CD4-positive, alpha-beta T cell treated with Interleukin-4 for 4 hours (primary cell): ENCODE measurements at regions not wholly inside any gene's neighbourhood (a gene's known extent, or its start where the extent isn't known, plus 50 kb on each side); places are given as distances from the start of the nearest gene placed in this dataset.
A peak's percentile ranks its signal among the peaks of the same experiment; 100 is the strongest.
"Not testable (repeated sequence)": the region's sequence is repeated elsewhere in the genome, so short reads cannot be mapped to it uniquely, and the experiment has no call there.

ENCODE experiments used
- DNase-seq: peaks from one replicate; pipeline ENCODE4 v3.0.0-alpha.2; 2020

GRCh38 chr4:56575820-56576429, 70.3 kb downstream of the ARL9 start:
- peak; percentile 32 for DNase-seq

- DNase-seq, result not testable (repeated sequence)
These were observed 86.8 kb downstream of the ARL9 start for GRCh38 chr4:56592417-56592816.
